PC-9 (cell line): ENCODE measurements at regions not wholly inside any gene's neighbourhood (a gene's known extent, or its start where the extent isn't known, plus 50 kb on each side); places are given as distances from the start of the nearest gene placed in this dataset.

Experiments
- BruUV-seq: library from RNA; stranded (reverse); fragments of 400-500 nt; replicated peaks from 2 replicates; lab custom pipeline; 2021; lab: Mats Ljungman, UMichigan
- CTCF ChIA-PET: fragments of 300-600 bp; sonication (Branson Sonifier 250); formaldehyde crosslinking; loops from one replicate; lab custom pipeline; 2022; ENCODE audit warnings: antibody characterized with exemption; lab: Charles Lee
- POLR2A ChIA-PET: fragments of 300-600 bp; sonication (Branson Sonifier 250); formaldehyde crosslinking; loops from one replicate; lab custom pipeline; 2022; ENCODE audit warnings: antibody characterized with exemption; ENCODE audit not compliant: unreplicated experiment; lab: Charles Lee
- DNase-seq, 2 experiments: peaks; one replicate each; pipeline versions ENCODE4 v3.0.0 to v3.0.0-alpha.2; 2015 to 2022; ENCODE audit warnings: mixed read lengths in 1 of 2
- H2AFZ ChIP-seq: fragments of 200-600 bp; sonication (generic); 2 replicates; pipeline ENCODE4 v1.8.1; 2017; ENCODE audit warnings: antibody characterized with exemption
- H3F3A ChIP-seq: fragments of 200-600 bp; sonication (generic); 2 replicates; pipeline ENCODE4 v1.8.1; 2017; ENCODE audit warnings: antibody characterized with exemption, mild to moderate bottlenecking, low read depth; ENCODE audit not compliant: insufficient read depth
- H3K27ac ChIP-seq: fragments of 200-600 bp; sonication (generic); 2 replicates; pipeline ENCODE4 v1.6.1; 2016; ENCODE audit warnings: mixed run types
- H3K27me3 ChIP-seq: fragments of 200-600 bp; sonication (generic); 2 replicates; pipeline ENCODE4 v1.6.1; 2016; ENCODE audit warnings: low read depth, mixed run types; ENCODE audit not compliant: insufficient read depth
- H3K36me3 ChIP-seq: fragments of 200-600 bp; sonication (generic); 2 replicates; pipeline ENCODE4 v1.6.1; 2016; ENCODE audit warnings: low read depth, mixed run types
- H3K4me1 ChIP-seq: fragments of 200-600 bp; sonication (generic); replicated peaks from 2 replicates; pipeline ENCODE4 v1.6.1; 2016; ENCODE audit warnings: mixed run types; ENCODE audit not compliant: insufficient read depth
- H3K4me2 ChIP-seq: fragments of 200-600 bp; sonication (generic); 2 replicates; pipeline ENCODE4 v1.6.1; 2017; ENCODE audit warnings: mixed run types
- H3K4me3 ChIP-seq: fragments of 200-600 bp; sonication (generic); 2 replicates; pipeline ENCODE4 v1.6.1; 2016; ENCODE audit warnings: mixed run types
- H3K79me2 ChIP-seq: fragments of 200-600 bp; sonication (generic); 2 replicates; pipeline ENCODE4 v1.6.1; 2017; ENCODE audit warnings: low read depth, mixed run types
- H3K9me2 ChIP-seq: fragments of 200-600 bp; sonication (generic); 2 replicates; pipeline ENCODE4 v1.8.1; 2017; ENCODE audit warnings: mild to moderate bottlenecking; ENCODE audit not compliant: insufficient read depth
- H3K9me3 ChIP-seq: fragments of 200-600 bp; sonication (generic); 2 replicates; pipeline ENCODE4 v1.8.1; 2016; ENCODE audit warnings: low read depth; ENCODE audit not compliant: insufficient read depth
- H4K20me1 ChIP-seq: fragments of 200-600 bp; sonication (generic); 2 replicates; pipeline ENCODE4 v1.8.1; 2017; ENCODE audit not compliant: insufficient read depth
- EZH2 ChIP-seq: fragments of 200-600 bp; sonication (generic); IDR thresholded peaks from 2 replicates; pipeline ENCODE4 v1.8.0; 2017; ENCODE audit warnings: antibody characterized with exemption, low read depth
- intact Hi-C: fragments of 100-400 bp; cut with micrococcal nuclease; formaldehyde crosslinking; loops from one replicate; pipeline ENCODE4 v1.10.0; 2022; ENCODE audit not compliant: unreplicated experiment
- TF ChIP-seq, protein P1 (sequence below): fragments of 200-600 bp; sonication (generic); conservative IDR thresholded peaks from 2 replicates; pipeline ENCODE4 v1.6.1; 2017; ENCODE audit warnings: mixed run types, antibody characterized with exemption, mild to moderate bottlenecking, moderate library complexity

DNA sequence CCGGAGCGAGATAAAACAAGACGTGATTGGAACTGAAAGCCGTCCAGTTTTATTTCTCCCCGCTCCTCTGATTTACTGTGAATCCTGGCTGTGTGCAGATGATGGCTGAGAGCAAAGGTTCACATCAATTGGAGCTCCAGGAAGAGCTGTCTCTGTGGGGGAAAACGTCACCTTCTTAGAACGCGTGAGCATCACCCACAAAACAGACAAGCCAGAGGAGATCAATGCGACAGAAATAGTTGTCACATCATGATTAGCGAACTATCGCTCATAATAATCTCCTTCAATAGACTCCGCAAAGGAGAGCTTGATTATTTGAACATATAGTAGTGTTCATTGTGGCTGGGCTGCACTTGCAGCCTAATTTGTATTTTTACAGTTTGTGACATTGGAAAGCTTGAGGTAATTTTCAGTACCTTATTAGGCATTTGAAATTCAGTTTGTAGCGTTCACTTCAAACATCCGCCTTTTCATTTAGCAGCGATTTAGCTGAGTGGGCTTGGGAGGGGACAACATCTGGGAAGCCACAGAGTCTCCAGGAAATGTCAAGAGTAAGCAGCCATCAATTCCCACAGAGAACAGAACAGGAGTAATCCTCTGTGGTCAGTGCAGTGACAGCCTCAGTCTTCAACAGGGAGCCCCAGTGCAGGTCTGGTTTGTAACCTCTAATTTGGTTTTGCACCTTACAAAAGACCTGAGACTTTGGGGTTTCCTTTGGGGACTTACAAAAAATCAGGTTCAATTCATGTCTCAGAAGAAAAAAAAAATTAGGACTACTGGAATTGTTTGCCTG lies 276.8 kb upstream of the PFKP start:
- intact Hi-C loops, result no loop called here
- Histone ChIP-seq H3K27ac (no peak overlapping the region), H3K27me3 (peaks cover 26% of the 10 kb centered on the region), H3F3A (no peaks in the 10 kb centered on the region), H3K4me2 (no peak overlapping the region), H3K9me3 (no peaks in the 10 kb centered on the region), H3K4me1 (no peaks in the 10 kb centered on the region), H3K9me2 (no peaks in the 10 kb centered on the region), H3K4me3 (no peak overlapping the region), H4K20me1 (no peaks in the 10 kb centered on the region), H2AFZ (no peak overlapping the region), H3K79me2 (no peaks in the 10 kb centered on the region), H3K36me3 (no peaks in the 10 kb centered on the region)
- CTCF ChIA-PET, result no interaction called here
- DNase-seq, result no peak
- no TSS peak for BruUV-seq
- POLR2A ChIA-PET, result no interaction called here
- no peak for TF ChIP-seq EZH2
- TF ChIP-seq, protein P1, sequence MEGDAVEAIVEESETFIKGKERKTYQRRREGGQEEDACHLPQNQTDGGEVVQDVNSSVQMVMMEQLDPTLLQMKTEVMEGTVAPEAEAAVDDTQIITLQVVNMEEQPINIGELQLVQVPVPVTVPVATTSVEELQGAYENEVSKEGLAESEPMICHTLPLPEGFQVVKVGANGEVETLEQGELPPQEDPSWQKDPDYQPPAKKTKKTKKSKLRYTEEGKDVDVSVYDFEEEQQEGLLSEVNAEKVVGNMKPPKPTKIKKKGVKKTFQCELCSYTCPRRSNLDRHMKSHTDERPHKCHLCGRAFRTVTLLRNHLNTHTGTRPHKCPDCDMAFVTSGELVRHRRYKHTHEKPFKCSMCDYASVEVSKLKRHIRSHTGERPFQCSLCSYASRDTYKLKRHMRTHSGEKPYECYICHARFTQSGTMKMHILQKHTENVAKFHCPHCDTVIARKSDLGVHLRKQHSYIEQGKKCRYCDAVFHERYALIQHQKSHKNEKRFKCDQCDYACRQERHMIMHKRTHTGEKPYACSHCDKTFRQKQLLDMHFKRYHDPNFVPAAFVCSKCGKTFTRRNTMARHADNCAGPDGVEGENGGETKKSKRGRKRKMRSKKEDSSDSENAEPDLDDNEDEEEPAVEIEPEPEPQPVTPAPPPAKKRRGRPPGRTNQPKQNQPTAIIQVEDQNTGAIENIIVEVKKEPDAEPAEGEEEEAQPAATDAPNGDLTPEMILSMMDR, result no peak

DNA sequence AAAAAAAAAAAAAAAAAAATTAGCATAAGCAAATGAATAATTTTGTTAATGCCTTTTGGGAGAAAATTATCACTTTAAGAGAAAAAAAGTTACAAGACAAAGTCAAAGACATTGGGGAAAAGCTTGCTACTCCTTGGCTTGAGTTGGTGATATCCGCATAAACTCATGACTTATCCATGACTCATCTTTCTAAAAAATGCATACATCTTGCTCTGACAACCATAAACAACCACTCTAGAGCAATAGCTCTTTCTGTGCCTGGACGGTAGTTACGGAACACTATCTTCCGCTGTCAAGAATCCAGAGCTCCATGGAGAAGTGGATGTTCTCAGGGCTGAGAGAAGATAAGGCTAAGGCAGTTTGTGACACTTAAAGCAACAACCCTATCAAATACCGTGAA lies 281.1 kb upstream of the PFKP start:
- TF ChIP-seq EZH2, result no peak
- TF ChIP-seq, protein P1, result no peak
- no peaks in the 10 kb centered on the region for H4K20me1 ChIP-seq
- H3K79me2 ChIP-seq, result no peaks in the 10 kb centered on the region
- H3K4me3 ChIP-seq, result no peak overlapping the region
- CTCF ChIA-PET, result no interaction called here
- intact Hi-C loops, result no loop called here
- no TSS peak for BruUV-seq
- H3K9me2 ChIP-seq, result no peaks in the 10 kb centered on the region
- no peaks in the 10 kb centered on the region for H3K9me3 ChIP-seq
- no peaks in the 10 kb centered on the region for H3K36me3 ChIP-seq
- POLR2A ChIA-PET, result no interaction called here
- no peak overlapping the region for H3K27ac ChIP-seq
- no peak overlapping the region for H2AFZ ChIP-seq
- DNase-seq, result no peak
- peaks cover 51% of the 10 kb centered on the region for H3K27me3 ChIP-seq
- H3K4me2 ChIP-seq, result no peak overlapping the region
- no peaks in the 10 kb centered on the region for H3K4me1 ChIP-seq
- no peaks in the 10 kb centered on the region for H3F3A ChIP-seq

DNA sequence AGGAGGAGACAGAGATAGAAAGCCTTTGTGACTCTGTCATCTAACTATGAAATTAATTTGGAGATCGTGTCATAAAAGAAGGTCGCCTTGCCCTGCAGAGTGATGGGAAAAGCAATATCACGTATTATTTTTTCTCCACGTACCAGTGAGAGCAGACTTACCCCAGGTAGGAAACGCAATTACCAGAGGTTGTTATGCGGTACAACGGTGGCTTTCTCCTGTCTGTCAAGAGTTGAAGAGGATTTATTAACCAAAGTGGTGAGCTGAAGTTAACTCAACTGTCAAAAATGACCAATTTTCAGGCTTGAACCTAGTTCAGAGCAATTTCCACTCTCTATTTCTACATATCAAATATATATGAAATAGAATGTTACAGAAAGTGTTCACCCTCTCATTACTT lies 282.6 kb upstream of the PFKP start:
- Histone ChIP-seq H3K4me2 (no peak overlapping the region), H3F3A (no peaks in the 10 kb centered on the region), H3K27me3 (peaks cover 51% of the 10 kb centered on the region), H3K4me1 (no peaks in the 10 kb centered on the region), H3K36me3 (no peaks in the 10 kb centered on the region), H3K9me2 (no peaks in the 10 kb centered on the region), H4K20me1 (no peaks in the 10 kb centered on the region), H3K27ac (no peak overlapping the region), H3K9me3 (no peaks in the 10 kb centered on the region), H3K79me2 (no peaks in the 10 kb centered on the region), H3K4me3 (no peak overlapping the region), H2AFZ (no peak overlapping the region)
- ChIA-PET CTCF (no interaction called here), POLR2A (no interaction called here)
- TF ChIP-seq, protein P1, result no peak
- no peak for TF ChIP-seq EZH2
- no peak for DNase-seq
- intact Hi-C loops, result no loop called here
- BruUV-seq, result no TSS peak
